SK-N-SH treated with all-trans-retinoic acid at 6 μM for 48 hours (cell line): ENCODE measurements at regions not wholly inside any gene's neighbourhood (a gene's known extent, or its start where the extent isn't known, plus 50 kb on each side); places are given as distances from the start of the nearest gene placed in this dataset.

ENCODE experiments used
- ATAC-seq: fragments of 200-7000 bp; cut with Tn5 transposase; 3 replicates; pipeline ENCODE4 v1.9.1; 2020; ENCODE audit warnings: mild to moderate bottlenecking, moderate library complexity
- ARNTL ChIP-seq: fragments of 450-650 bp; formaldehyde crosslinking; IDR thresholded peaks from 2 replicates; pipeline ENCODE4 v1.5.0; 2020; ENCODE audit warnings: low read depth, mild to moderate bottlenecking, moderate library complexity, borderline replicate concordance
- BACH2 ChIP-seq: fragments of 250-450 bp; sonication (Bioruptor Pico); IDR thresholded peaks from 2 replicates; pipeline ENCODE4 v1.9.0; 2021; ENCODE audit warnings: mild to moderate bottlenecking, borderline replicate concordance
- OSR1 ChIP-seq: fragments of 250-450 bp; sonication (Bioruptor Pico); IDR thresholded peaks from 2 replicates; pipeline ENCODE4 v1.8.0; 2022; ENCODE audit warnings: moderate library complexity, mild to moderate bottlenecking, inconsistent platforms
- PPARA ChIP-seq: fragments of 250-450 bp; sonication (Bioruptor Pico); IDR thresholded peaks from 2 replicates; pipeline ENCODE4 v1.5.0; 2020; ENCODE audit warnings: mild to moderate bottlenecking, borderline replicate concordance
- RARB ChIP-seq: fragments of 250-450 bp; sonication (Bioruptor Pico); IDR thresholded peaks from 2 replicates; pipeline ENCODE4 v1.8.0; 2021; ENCODE audit warnings: mild to moderate bottlenecking, moderate library complexity
- SNAI2 ChIP-seq: fragments of 250-450 bp; sonication (Bioruptor Pico); IDR thresholded peaks from 2 replicates; pipeline ENCODE4 v1.5.0; 2020; ENCODE audit warnings: mild to moderate bottlenecking, moderate library complexity
- TOX ChIP-seq: fragments of 250-450 bp; sonication (Bioruptor Pico); IDR thresholded peaks from 2 replicates; pipeline ENCODE4 v1.8.0; 2021; ENCODE audit warnings: mild to moderate bottlenecking, moderate library complexity, borderline replicate concordance
- ZC3H10 ChIP-seq: fragments of 250-450 bp; sonication (Bioruptor Pico); IDR thresholded peaks from 2 replicates; pipeline ENCODE4 v1.5.1; 2021; ENCODE audit warnings: mild to moderate bottlenecking, moderate library complexity
- ZFP3 ChIP-seq: fragments of 250-450 bp; sonication (Bioruptor Pico); IDR thresholded peaks from 2 replicates; pipeline ENCODE4 v1.5.0; 2020; ENCODE audit warnings: mild to moderate bottlenecking, moderate library complexity
- ZFP30 ChIP-seq: fragments of 450-650 bp; formaldehyde crosslinking; IDR thresholded peaks from 2 replicates; pipeline ENCODE4 v1.5.0; 2022; ENCODE audit warnings: mild to moderate bottlenecking, moderate library complexity
- ZNF565 ChIP-seq: fragments of 450-650 bp; formaldehyde crosslinking; conservative IDR thresholded peaks from 2 replicates; pipeline ENCODE4 v1.5.0; 2020; ENCODE audit warnings: low read depth, mild to moderate bottlenecking, moderate library complexity
- ZNF70 ChIP-seq: fragments of 450-650 bp; formaldehyde crosslinking; IDR thresholded peaks from 2 replicates; pipeline ENCODE4 v1.5.0; 2020; ENCODE audit warnings: mild to moderate bottlenecking, moderate library complexity
- TF ChIP-seq, protein P1 (sequence below): fragments of 250-450 bp; sonication (Bioruptor Pico); IDR thresholded peaks from 2 replicates; pipeline ENCODE4 v1.5.0; 2020; ENCODE audit warnings: mild to moderate bottlenecking, moderate library complexity
- TF ChIP-seq, protein P2 (sequence below): fragments of 250-450 bp; sonication (Bioruptor Pico); IDR thresholded peaks from 2 replicates; pipeline ENCODE4 v1.8.0; 2020; ENCODE audit warnings: mild to moderate bottlenecking, moderate library complexity, borderline replicate concordance
- TF ChIP-seq, protein P3 (sequence below): fragments of 250-450 bp; sonication (Bioruptor Pico); IDR thresholded peaks from 2 replicates; pipeline ENCODE4 v1.8.0; 2021; ENCODE audit warnings: low read depth, mild to moderate bottlenecking, moderate library complexity, borderline replicate concordance
- TF ChIP-seq, protein P4 (sequence below): fragments of 250-450 bp; sonication (Bioruptor Pico); IDR thresholded peaks from 2 replicates; pipeline ENCODE4 v1.5.1; 2020; ENCODE audit warnings: low read depth, mild to moderate bottlenecking, moderate library complexity
- TF ChIP-seq, protein P5 (sequence below): fragments of 250-450 bp; sonication (Bioruptor Pico); IDR thresholded peaks from 2 replicates; pipeline ENCODE4 v1.5.1; 2021; ENCODE audit warnings: mild to moderate bottlenecking, moderate library complexity

DNA sequence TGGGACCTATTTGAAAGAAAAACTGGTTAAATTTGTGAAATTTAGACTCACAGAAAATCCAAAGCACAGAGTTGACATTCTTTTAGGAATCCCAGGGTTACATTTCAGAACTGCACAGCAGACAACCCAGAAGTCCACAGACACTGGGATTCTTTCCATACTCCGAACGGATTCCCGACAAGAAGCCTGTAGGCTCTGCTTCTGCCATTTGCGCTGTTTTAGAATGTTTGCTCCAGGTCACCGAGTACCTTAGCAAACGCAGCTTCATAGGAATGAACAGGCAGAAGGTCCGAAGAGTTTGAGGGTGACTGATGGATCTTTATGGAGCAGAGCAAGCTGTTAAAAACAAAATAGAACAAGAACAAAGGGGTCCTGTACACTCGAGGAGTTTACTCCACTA lies 84.5 kb upstream of the NFIB start (continued):
- TF ChIP-seq, protein P1, sequence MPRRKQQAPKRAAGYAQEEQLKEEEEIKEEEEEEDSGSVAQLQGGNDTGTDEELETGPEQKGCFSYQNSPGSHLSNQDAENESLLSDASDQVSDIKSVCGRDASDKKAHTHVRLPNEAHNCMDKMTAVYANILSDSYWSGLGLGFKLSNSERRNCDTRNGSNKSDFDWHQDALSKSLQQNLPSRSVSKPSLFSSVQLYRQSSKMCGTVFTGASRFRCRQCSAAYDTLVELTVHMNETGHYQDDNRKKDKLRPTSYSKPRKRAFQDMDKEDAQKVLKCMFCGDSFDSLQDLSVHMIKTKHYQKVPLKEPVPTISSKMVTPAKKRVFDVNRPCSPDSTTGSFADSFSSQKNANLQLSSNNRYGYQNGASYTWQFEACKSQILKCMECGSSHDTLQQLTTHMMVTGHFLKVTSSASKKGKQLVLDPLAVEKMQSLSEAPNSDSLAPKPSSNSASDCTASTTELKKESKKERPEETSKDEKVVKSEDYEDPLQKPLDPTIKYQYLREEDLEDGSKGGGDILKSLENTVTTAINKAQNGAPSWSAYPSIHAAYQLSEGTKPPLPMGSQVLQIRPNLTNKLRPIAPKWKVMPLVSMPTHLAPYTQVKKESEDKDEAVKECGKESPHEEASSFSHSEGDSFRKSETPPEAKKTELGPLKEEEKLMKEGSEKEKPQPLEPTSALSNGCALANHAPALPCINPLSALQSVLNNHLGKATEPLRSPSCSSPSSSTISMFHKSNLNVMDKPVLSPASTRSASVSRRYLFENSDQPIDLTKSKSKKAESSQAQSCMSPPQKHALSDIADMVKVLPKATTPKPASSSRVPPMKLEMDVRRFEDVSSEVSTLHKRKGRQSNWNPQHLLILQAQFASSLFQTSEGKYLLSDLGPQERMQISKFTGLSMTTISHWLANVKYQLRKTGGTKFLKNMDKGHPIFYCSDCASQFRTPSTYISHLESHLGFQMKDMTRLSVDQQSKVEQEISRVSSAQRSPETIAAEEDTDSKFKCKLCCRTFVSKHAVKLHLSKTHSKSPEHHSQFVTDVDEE (CRISPR knock-in tag) = no peak
- TF ChIP-seq RARB (CRISPR knock-in tag) = no peak
- no peak for TF ChIP-seq OSR1 (CRISPR knock-in tag)
- no peak for TF ChIP-seq ZNF565
- TF ChIP-seq PPARA (CRISPR knock-in tag) = no peak

DNA sequence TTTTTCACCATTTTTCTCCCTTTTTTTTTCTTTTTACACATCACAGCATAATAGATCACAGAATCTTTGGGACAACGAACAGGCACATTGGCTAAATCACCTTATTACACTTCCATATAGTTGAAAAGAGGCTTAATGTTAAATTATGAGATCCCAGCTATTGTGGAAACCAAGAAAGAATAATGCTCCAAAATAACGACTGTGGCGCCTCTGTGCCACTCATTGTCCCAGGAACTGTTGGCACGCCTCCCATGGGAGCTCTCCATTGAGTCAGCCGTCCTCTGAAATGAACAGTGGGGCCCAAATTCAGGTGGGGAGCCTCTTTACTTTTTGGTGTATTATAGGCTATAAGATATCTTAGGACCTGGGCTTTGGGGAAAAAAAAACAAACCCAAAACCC lies 82.2 kb upstream of the NFIB start:
- no peak for ATAC-seq

DNA sequence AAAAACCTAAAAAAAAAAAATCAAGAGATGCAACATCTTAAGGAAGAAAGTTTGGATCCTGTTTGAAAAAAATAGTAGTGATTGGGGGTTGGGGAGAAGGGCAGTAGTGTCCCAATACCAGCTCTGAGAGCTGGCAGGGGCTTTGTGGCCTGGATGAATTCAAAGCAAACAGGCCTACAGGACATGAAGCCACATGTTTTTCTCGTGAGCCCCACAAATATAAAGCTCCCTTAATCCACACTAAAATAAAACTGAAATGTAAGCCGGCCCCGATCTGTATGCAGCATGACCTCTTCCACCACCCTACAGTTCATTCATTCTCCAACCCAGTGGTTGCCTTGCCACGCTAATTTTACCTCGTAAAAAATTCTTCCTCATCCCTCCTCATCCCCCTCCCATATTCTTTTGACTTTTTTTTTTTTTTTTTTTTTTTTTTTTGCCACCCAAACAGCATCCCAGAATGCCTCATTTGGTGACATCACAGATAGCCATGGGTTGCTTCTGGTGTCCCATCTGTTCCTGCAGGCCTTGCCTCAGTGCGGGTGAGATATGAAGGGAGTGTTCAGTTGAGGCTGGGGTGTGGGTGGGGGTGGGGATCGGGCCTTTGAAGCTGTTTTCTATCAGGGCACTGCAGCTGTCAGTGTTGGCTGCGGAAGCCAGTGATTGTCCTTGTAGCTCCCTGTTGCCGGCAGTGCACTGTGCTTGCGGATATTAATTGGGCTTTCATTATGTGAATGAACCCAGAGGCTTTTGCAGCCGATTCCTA lies 81.6 kb upstream of the NFIB start:
- ATAC-seq = no peak
- TF ChIP-seq TOX (no peak), ZFP3 (CRISPR knock-in tag) (no peak), ZNF70 (CRISPR knock-in tag) (no peak), ZNF565 (no peak), OSR1 (CRISPR knock-in tag) (no peak), SNAI2 (no peak), ZFP30 (CRISPR knock-in tag) (no peak), BACH2 (CRISPR knock-in tag) (no peak), ARNTL (no peak), ZC3H10 (CRISPR knock-in tag) (no peak)
- TF ChIP-seq, protein P1 (CRISPR knock-in tag) = no peak
- TF ChIP-seq, protein P2, sequence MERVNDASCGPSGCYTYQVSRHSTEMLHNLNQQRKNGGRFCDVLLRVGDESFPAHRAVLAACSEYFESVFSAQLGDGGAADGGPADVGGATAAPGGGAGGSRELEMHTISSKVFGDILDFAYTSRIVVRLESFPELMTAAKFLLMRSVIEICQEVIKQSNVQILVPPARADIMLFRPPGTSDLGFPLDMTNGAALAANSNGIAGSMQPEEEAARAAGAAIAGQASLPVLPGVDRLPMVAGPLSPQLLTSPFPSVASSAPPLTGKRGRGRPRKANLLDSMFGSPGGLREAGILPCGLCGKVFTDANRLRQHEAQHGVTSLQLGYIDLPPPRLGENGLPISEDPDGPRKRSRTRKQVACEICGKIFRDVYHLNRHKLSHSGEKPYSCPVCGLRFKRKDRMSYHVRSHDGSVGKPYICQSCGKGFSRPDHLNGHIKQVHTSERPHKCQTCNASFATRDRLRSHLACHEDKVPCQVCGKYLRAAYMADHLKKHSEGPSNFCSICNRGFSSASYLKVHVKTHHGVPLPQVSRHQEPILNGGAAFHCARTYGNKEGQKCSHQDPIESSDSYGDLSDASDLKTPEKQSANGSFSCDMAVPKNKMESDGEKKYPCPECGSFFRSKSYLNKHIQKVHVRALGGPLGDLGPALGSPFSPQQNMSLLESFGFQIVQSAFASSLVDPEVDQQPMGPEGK (CRISPR knock-in tag) = no peak
- TF ChIP-seq, protein P3, sequence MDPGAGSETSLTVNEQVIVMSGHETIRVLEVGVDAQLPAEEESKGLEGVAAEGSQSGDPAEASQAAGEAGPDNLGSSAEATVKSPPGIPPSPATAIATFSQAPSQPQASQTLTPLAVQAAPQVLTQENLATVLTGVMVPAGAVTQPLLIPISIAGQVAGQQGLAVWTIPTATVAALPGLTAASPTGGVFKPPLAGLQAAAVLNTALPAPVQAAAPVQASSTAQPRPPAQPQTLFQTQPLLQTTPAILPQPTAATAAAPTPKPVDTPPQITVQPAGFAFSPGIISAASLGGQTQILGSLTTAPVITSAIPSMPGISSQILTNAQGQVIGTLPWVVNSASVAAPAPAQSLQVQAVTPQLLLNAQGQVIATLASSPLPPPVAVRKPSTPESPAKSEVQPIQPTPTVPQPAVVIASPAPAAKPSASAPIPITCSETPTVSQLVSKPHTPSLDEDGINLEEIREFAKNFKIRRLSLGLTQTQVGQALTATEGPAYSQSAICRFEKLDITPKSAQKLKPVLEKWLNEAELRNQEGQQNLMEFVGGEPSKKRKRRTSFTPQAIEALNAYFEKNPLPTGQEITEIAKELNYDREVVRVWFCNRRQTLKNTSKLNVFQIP (CRISPR knock-in tag) = no peak
- TF ChIP-seq, protein P4, sequence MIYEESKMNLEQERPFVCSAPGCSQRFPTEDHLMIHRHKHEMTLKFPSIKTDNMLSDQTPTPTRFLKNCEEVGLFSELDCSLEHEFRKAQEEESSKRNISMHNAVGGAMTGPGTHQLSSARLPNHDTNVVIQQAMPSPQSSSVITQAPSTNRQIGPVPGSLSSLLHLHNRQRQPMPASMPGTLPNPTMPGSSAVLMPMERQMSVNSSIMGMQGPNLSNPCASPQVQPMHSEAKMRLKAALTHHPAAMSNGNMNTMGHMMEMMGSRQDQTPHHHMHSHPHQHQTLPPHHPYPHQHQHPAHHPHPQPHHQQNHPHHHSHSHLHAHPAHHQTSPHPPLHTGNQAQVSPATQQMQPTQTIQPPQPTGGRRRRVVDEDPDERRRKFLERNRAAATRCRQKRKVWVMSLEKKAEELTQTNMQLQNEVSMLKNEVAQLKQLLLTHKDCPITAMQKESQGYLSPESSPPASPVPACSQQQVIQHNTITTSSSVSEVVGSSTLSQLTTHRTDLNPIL (CRISPR knock-in tag) = no peak

More for the DNA sequence above, 82.2 kb upstream of the NFIB start:
- TF ChIP-seq, protein P4 (CRISPR knock-in tag) = no peak
- TF ChIP-seq, protein P5, sequence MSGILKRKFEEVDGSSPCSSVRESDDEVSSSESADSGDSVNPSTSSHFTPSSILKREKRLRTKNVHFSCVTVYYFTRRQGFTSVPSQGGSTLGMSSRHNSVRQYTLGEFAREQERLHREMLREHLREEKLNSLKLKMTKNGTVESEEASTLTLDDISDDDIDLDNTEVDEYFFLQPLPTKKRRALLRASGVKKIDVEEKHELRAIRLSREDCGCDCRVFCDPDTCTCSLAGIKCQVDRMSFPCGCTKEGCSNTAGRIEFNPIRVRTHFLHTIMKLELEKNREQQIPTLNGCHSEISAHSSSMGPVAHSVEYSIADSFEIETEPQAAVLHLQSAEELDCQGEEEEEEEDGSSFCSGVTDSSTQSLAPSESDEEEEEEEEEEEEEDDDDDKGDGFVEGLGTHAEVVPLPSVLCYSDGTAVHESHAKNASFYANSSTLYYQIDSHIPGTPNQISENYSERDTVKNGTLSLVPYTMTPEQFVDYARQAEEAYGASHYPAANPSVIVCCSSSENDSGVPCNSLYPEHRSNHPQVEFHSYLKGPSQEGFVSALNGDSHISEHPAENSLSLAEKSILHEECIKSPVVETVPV (CRISPR knock-in tag) = no peak
- TF ChIP-seq, protein P2 (CRISPR knock-in tag) = no peak
- TF ChIP-seq ZNF70 (CRISPR knock-in tag) = no peak
- TF ChIP-seq RARB (CRISPR knock-in tag) = no peak
- TF ChIP-seq, all 23 proteins: peak for 0
